ENCODE measurements at regions not wholly inside any gene's neighbourhood (a gene's known extent, or its start where the extent isn't known, plus 50 kb on each side); places are given as distances from the start of the nearest gene placed in this dataset.

DNA sequence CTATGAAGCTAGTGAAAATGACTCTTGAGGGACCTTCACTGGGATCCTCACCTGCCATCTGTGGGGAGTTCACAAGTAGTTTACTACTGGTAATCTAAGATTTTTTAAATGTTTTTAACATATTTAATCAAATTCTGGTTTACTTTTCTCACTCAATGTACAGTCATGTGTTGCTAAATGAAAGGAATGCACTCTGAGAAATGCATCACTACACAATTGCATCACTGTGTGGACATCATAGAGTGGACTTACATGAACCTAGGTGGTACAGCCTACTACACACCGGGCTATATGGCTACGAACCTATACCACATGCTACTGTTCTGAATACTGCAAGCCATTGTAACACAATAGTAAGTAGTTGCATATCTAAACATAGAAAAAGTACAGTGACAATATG, 528.0 kb downstream of the BCL11A start:
- DNase-seq (ENCODE audit: low spot score) (no peak), ATAC-seq (no peak)
- no peaks in the 10 kb centered on the region for H3K4me1 Mint-ChIP-seq (ENCODE audit: low read depth in 2 of 2)
- no peaks in the 10 kb centered on the region for H3K36me3 Mint-ChIP-seq
- H3K27me3 Mint-ChIP-seq = peaks cover 0 to 5% of the 10 kb centered on the region in 2 donors
- no peak overlapping the region for H3K4me3 Mint-ChIP-seq
- no peak overlapping the region for H3K27ac Mint-ChIP-seq
- peaks cover 6% of the 10 kb centered on the region for H3K9me3 Mint-ChIP-seq

DNA sequence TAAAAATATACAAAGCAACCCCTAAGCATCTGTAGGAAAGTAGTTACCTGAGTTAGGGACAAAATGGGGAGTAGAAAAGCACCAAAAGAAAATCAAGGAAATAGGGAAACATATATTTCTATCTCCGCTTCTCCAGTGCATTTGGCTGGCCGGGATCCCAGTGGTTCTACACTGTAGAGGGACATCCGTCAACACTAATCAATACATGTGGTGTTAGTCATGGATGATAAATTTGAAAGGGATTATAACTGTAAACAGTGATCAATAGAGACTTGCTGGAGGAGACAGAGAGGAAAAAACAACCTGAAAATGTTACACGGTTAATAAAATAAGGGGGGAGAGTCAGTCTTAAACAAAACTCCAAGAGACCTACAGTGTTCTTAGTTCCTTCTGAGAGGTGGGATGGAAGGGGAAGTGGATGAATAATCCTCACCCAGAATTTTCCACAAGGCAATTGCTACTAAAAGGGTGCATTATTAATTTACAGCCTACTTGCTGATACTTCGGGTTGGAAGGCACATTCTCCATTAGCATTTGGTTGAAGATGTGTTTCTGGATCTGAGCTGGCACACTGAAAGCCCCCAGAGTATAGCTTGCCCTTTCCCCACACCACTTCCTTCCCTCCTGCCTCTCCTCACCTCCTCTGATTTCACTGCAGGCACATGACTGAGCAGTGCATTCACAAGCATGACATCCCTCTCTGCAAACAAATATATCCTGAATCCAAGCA, 530.0 kb downstream of the BCL11A start:
- H3K27ac Mint-ChIP-seq = no peak overlapping the region
- no peak for DNase-seq (ENCODE audit: low spot score)
- H3K4me3 Mint-ChIP-seq = no peak overlapping the region
- no peaks in the 10 kb centered on the region for H3K36me3 Mint-ChIP-seq
- peaks cover 0 to 7% of the 10 kb centered on the region in 2 donors for H3K27me3 Mint-ChIP-seq
- peaks cover 3% of the 10 kb centered on the region for H3K9me3 Mint-ChIP-seq
- no peak for ATAC-seq
- H3K4me1 Mint-ChIP-seq (ENCODE audit: low read depth in 2 of 2) = no peaks in the 10 kb centered on the region

GRCh38 chr2:60007671-60008070, 545.8 kb downstream of the BCL11A start:
- Mint-ChIP-seq H3K27ac (no peak overlapping the region), H3K36me3 (no peaks in the 10 kb centered on the region), H3K4me3 (no peak overlapping the region), H3K4me1 (ENCODE audit: low read depth in 2 of 2) (no peaks in the 10 kb centered on the region), H3K27me3 (no peaks in the 10 kb centered on the region), H3K9me3 (peaks cover 3% of the 10 kb centered on the region)
- DNase-seq (ENCODE audit: low spot score) (no peak), ATAC-seq (no peak)

DNA sequence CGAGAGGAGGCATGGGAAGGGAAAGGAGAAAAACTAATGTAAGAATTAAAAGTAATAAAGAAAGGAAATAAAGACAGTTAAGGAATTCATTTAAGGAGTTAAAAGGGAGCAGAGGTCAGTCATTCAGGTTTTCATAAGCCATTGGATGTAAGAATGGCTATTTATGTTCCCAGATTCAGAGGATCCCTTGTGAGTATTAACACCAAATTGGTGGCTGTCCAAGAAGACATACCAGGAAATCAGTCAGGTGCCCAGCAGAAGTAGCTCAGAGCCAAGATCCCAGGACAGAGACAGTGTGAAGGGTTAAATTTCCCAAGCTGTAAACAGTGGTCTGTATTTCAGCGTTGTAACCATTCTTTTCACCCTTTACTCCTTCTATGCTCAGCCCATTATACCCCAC, 550.4 kb downstream of the BCL11A start:
- no peak for DNase-seq (ENCODE audit: low spot score)
- no peaks in the 10 kb centered on the region for H3K4me1 Mint-ChIP-seq (ENCODE audit: low read depth in 2 of 2)

GRCh38 chr2:60002183-60002867, 551.1 kb downstream of the BCL11A start:
- ATAC-seq = no peak
- Mint-ChIP-seq H3K4me3 (no peak overlapping the region), H3K9me3 (no peaks in the 10 kb centered on the region), H3K27me3 (peaks cover 0 to 2% of the 10 kb centered on the region in 2 donors), H3K27ac (no peak overlapping the region), H3K4me1 (ENCODE audit: low read depth in 2 of 2) (no peaks in the 10 kb centered on the region), H3K36me3 (no peaks in the 10 kb centered on the region)
- DNase-seq (ENCODE audit: low spot score) = no peak

More for the DNA sequence above, 550.4 kb downstream of the BCL11A start:
- ATAC-seq = peak in 1 of 2 donors; percentile 11
- no peaks in the 10 kb centered on the region for H3K36me3 Mint-ChIP-seq
- H3K27me3 Mint-ChIP-seq = peaks cover 0 to 2% of the 10 kb centered on the region in 2 donors
- no peak overlapping the region for H3K27ac Mint-ChIP-seq
- H3K4me3 Mint-ChIP-seq = no peak overlapping the region
- no peaks in the 10 kb centered on the region for H3K9me3 Mint-ChIP-seq

DNA sequence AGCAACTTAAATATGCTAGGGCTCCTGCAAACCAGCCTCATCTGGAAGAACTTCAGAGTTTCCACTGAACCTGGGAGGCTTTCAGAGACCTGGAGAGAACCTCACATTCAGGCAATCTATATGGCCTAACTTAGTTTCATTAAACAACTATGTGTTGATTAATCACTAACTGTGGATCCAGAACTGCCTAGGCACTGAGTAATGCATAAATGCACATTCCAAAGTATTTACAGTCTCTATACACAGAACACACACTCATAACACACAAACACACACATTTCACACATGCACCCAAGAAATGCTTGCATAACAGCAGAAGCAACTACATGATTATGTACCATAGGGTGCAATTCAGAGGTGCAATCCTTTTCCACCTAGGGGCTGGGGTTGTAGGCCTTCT, 552.8 kb downstream of the BCL11A start:
- Mint-ChIP-seq H3K36me3 (no peaks in the 10 kb centered on the region), H3K4me1 (ENCODE audit: low read depth in 2 of 2) (no peaks in the 10 kb centered on the region), H3K4me3 (no peak overlapping the region), H3K9me3 (no peaks in the 10 kb centered on the region), H3K27ac (no peak overlapping the region), H3K27me3 (peaks cover 0 to 2% of the 10 kb centered on the region in 2 donors)
- DNase-seq (ENCODE audit: low spot score) = no peak
- ATAC-seq = no peak

- H3K4me1 Mint-ChIP-seq (ENCODE audit: low read depth in 2 of 2) = no peaks in the 10 kb centered on the region
Observed at GRCh38 chr2:59998324-59998723, 555.1 kb downstream of the BCL11A start.

DNA sequence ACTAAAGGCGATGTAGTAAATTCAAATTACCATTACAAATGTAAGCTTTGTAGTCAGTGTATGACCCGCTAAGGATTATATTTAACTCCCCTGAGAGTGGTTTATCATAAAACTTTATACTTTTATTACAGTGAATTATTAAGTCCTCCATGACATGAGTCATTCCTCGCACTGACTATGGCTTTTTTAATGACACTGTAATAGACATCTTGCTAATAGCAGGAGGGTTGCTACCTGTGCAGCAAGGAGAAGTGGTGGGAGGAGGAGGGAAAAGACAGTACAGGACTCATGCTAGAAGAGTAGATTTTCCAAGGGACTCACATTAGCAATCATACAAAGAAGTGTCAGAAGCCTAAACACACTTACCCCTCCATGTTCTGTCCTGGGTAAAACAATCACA, 556.1 kb downstream of the BCL11A start:
- H3K27me3 Mint-ChIP-seq = peaks cover 0 to 2% of the 10 kb centered on the region in 2 donors
- ATAC-seq (no peak), DNase-seq (ENCODE audit: low spot score) (no peak)
- no peaks in the 10 kb centered on the region for H3K9me3 Mint-ChIP-seq
- no peak overlapping the region for H3K4me3 Mint-ChIP-seq
- no peaks in the 10 kb centered on the region for H3K36me3 Mint-ChIP-seq
- no peaks in the 10 kb centered on the region for H3K4me1 Mint-ChIP-seq (ENCODE audit: low read depth in 2 of 2)
- H3K27ac Mint-ChIP-seq = no peak overlapping the region

More at GRCh38 chr2:59998324-59998723, 555.1 kb downstream of the BCL11A start:
- Mint-ChIP-seq H3K36me3 (no peaks in the 10 kb centered on the region), H3K27me3 (peaks cover 0 to 2% of the 10 kb centered on the region in 2 donors), H3K27ac (no peak overlapping the region), H3K9me3 (no peaks in the 10 kb centered on the region), H3K4me3 (no peak overlapping the region)
- ATAC-seq = no peak
- no peak for DNase-seq (ENCODE audit: low spot score)

DNA sequence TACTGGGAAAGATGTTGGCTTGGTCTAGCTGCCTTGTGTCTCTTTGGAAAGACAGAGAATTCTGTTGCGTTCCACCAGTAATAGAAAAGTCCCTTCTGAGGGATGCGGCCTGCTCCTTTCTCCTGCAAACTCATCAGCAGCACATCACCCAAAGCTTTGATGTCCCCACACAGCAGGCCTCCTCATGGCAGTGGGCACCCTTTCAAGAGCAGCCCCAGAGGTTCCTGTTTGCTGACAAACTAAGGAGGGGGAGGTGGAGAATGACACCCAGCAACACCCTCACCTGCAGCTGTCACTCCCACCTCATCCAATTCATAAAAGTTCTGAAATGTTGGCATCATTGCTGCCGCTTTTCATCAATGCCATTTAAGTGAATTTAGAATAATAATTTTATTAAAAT, 556.6 kb downstream of the BCL11A start:
- DNase-seq (ENCODE audit: low spot score) (no peak), ATAC-seq (no peak)
- no peak overlapping the region for H3K4me3 Mint-ChIP-seq
- peaks cover 0 to 2% of the 10 kb centered on the region in 2 donors for H3K27me3 Mint-ChIP-seq
- H3K9me3 Mint-ChIP-seq = no peaks in the 10 kb centered on the region
- no peak overlapping the region for H3K27ac Mint-ChIP-seq
- H3K36me3 Mint-ChIP-seq = no peaks in the 10 kb centered on the region
- H3K4me1 Mint-ChIP-seq (ENCODE audit: low read depth in 2 of 2) = no peaks in the 10 kb centered on the region

GRCh38 chr2:59993726-59994125, 559.7 kb downstream of the BCL11A start:
- Mint-ChIP-seq H3K4me3 (no peak overlapping the region), H3K27me3 (no peaks in the 10 kb centered on the region), H3K36me3 (no peaks in the 10 kb centered on the region), H3K9me3 (no peaks in the 10 kb centered on the region), H3K4me1 (ENCODE audit: low read depth in 2 of 2) (no peaks in the 10 kb centered on the region), H3K27ac (no peak overlapping the region)
- no peak for ATAC-seq
- no peak for DNase-seq (ENCODE audit: low spot score)

DNA sequence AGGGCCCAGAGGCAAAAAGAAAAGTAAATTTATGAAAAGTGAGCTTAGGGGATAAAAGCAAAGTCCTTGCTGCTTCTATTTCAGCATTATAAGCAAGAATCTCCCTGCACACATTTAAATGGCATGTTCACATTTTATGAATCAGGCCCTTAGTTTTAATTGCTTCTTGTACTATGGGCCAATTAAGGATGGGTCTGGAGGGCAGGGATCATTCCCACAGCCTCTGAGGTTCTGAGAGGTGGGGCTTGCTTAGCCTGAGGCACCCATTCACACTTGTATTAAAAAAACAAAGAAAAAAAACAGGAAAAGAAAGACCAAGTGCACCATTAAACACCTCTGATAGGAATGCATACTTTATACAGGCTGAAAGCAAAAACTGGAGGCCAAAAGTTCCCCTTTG, 565.1 kb downstream of the BCL11A start:
- DNase-seq (ENCODE audit: low spot score) = no peak
- no peak for ATAC-seq
- Mint-ChIP-seq H3K4me3 (no peak overlapping the region), H3K27ac (no peak overlapping the region), H3K27me3 (no peaks in the 10 kb centered on the region), H3K36me3 (no peaks in the 10 kb centered on the region), H3K4me1 (ENCODE audit: low read depth in 2 of 2) (no peaks in the 10 kb centered on the region), H3K9me3 (no peaks in the 10 kb centered on the region)

DNA sequence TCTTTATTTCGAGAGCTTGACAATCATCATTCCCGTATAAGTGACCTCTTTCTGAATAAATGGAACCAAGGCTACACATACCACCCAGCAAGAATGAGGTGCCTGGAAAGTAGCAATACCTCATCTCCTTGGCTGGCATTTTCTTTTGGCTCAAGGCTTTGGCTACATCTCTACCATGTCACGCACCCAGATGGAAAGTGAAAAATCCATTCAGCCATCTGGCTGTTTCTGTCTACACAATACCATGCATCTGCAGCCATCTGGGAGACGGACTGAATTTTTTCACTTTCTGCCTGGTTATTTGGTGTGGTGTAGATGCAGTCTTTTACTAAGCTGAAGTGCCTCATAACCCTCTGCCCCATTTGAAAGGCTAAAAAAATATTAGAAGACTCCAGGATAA, 566.9 kb downstream of the BCL11A start:
- ATAC-seq = no peak
- Mint-ChIP-seq H3K9me3 (no peaks in the 10 kb centered on the region), H3K4me1 (ENCODE audit: low read depth in 2 of 2) (no peaks in the 10 kb centered on the region), H3K36me3 (no peaks in the 10 kb centered on the region), H3K27ac (no peak overlapping the region), H3K27me3 (no peaks in the 10 kb centered on the region), H3K4me3 (no peak overlapping the region)
- no peak for DNase-seq (ENCODE audit: low spot score)

DNA sequence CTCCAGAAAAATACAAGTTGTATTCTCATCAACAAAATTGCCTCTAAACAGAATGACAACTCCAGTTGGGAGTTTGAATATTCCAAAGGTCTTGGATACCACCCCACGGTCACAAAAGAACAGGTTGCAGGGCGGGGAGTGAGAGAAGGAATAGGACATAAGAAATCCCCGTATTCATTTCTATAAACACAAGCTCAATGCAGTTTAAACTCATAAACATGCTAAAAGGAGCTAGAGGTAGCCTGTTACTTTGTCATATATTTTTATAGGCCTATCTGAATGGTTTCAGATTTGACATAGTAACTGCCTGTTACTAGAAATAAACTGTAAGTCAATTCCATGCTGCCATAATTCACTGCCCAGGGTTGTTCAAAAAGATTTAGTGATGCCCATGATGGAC, 567.5 kb downstream of the BCL11A start:
- H3K4me1 Mint-ChIP-seq (ENCODE audit: low read depth in 2 of 2) = no peaks in the 10 kb centered on the region
- no peak for ATAC-seq

DNA sequence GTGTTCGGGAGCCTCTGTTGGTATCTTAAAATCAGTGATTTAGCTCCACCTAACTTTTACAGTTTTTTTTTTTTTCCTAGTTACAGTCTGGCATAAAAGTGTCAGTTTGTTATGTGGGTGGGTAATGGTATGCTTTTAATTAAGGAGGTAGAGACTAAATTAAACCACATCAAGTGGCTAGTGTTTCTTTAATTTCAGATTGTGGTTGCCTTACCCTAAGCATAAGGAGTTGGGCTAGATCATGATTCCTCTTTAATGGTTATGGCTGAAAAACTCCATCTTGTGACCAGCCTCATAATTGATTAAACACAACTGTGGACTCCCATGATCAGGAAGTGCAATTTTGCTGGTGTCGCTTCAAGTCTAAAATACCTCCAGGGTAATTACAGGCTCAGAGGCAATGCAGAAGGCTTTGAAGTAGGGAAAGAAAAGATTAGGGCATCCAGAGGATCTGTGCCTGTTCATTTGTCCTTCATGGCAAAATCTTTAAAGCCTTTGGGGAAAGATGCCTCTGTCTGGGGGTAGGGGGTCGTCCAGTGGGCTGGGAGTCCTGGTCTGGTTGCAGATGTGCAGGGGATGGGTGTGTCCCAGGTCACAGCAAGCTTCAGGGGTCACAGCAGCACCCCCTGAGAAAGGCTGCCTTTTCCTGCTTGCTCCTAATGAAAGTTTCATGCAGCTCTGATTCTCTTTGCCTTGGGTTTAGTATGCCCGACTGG, 579.2 kb downstream of the BCL11A start:
- ATAC-seq (no peak), DNase-seq (ENCODE audit: low spot score) (no peak)
- no peaks in the 10 kb centered on the region for H3K27me3 Mint-ChIP-seq
- no peaks in the 10 kb centered on the region for H3K9me3 Mint-ChIP-seq
- no peak overlapping the region for H3K27ac Mint-ChIP-seq
- no peak overlapping the region for H3K4me3 Mint-ChIP-seq
- no peaks in the 10 kb centered on the region for H3K36me3 Mint-ChIP-seq
- no peaks in the 10 kb centered on the region for H3K4me1 Mint-ChIP-seq (ENCODE audit: low read depth in 2 of 2)

More for the DNA sequence above, 567.5 kb downstream of the BCL11A start:
- DNase-seq (ENCODE audit: low spot score) = no peak
- no peak overlapping the region for H3K4me3 Mint-ChIP-seq
- no peaks in the 10 kb centered on the region for H3K36me3 Mint-ChIP-seq
- no peaks in the 10 kb centered on the region for H3K9me3 Mint-ChIP-seq
- no peaks in the 10 kb centered on the region for H3K27me3 Mint-ChIP-seq
- H3K27ac Mint-ChIP-seq = no peak overlapping the region

Data from natural killer cell treated with Interleukin-12 subunit alpha and Interleukin-12 subunit beta and Interleukin-15 and Interleukin-18, amount 100 ng/mL, for 72 hours (primary cell).